CD4-positive, alpha-beta T cell treated with Interferon alpha-2 for 1 hour (primary cell): ENCODE measurements at regions not wholly inside any gene's neighbourhood (a gene's known extent, or its start where the extent isn't known, plus 50 kb on each side); places are given as distances from the start of the nearest gene placed in this dataset.
"Not testable (repeated sequence)": the region's sequence is repeated elsewhere in the genome, so short reads cannot be mapped to it uniquely, and the experiment has no call there.

Experiments used
- DNase-seq, 2 donors: peaks; one replicate each; pipeline ENCODE4 v3.0.0-alpha.2; 2020 to 2022

GRCh38 chr2:35931115-35931514, 424.5 kb upstream of the CRIM1 start:
- no peak for DNase-seq

- no peak for DNase-seq
Measured at GRCh38 chr2:35929551-35929950, 426.0 kb upstream of the CRIM1 start.

- DNase-seq = no peak
Measured at GRCh38 chr2:35920061-35920460, 435.5 kb upstream of the CRIM1 start.

DNA sequence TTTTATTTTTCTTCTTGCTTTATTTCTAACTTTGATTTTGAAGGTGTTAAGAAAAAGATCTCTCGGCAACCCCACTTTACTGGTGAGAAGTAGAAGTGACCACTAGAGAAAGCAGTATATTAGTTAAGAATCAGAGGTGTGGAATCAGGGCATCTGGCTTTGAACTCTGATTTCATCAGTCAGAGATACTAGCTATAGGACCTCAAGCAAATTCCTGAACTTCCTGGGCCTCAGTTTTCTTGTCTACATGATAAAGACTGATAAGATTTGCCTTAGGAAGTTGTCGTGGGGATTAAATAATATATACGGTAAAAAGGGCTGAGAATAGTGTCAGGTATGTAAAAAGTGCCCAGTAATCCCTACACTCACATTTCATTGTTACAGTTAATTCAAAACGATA, 440.3 kb upstream of the CRIM1 start:
- no peak for DNase-seq

- no peak for DNase-seq
Measured at GRCh38 chr2:35891936-35892335, 463.6 kb upstream of the CRIM1 start.

- no peak for DNase-seq
Measured at GRCh38 chr2:35891528-35891927, 464.1 kb upstream of the CRIM1 start.

DNA sequence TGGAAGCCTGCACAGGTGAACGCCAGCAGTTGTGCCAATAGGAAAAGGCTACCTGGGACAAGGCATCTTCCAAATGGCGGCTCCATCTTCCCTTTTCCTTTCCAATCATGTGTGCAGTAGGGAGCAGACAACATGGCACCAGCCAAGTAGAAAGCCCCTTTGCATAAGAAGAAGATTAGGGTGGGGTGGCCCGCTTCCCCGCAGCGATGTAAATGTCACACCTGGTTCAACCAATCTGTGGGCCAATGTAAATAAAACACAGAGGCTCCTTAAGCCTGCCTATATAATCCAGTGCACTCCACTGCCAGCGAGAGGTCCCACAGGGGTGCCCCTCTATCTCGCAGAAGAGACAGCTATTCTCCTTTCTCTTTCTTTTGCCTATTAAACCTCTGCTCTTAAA, 468.4 kb upstream of the CRIM1 start:
- DNase-seq = no peak

GRCh38 chr2:35873921-35874320, 481.7 kb upstream of the CRIM1 start:
- no peak for DNase-seq

GRCh38 chr2:35871672-35872071, 483.9 kb upstream of the CRIM1 start:
- DNase-seq = no peak

GRCh38 chr2:35870713-35871112, 484.9 kb upstream of the CRIM1 start:
- no peak for DNase-seq

DNA sequence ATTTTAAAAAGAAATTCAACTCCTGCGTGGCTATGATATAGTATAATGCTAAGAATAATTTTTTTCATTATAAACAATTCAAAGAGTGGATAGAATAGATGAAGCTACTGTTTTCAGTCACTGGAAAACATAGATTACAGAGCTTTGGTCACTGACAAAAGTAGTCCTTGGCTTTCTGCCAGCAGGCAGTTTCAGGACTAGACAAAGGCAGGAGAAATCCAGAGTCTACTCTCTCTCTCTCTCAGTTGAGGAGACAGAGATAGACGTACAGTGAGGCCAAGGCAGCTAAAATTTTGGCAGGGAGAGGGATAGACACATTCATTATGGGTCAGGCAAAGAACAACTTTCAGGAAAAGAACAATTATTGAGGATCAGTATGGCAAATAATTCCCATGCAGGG, 491.4 kb upstream of the CRIM1 start:
- no peak for DNase-seq

- DNase-seq = no peak
Measured at GRCh38 chr2:35858216-35858615, 497.4 kb upstream of the CRIM1 start.

GRCh38 chr2:35857498-35857897, 498.1 kb upstream of the CRIM1 start:
- DNase-seq = no peak

GRCh38 chr2:35831385-35831784, 524.2 kb upstream of the CRIM1 start:
- no peak for DNase-seq

DNA sequence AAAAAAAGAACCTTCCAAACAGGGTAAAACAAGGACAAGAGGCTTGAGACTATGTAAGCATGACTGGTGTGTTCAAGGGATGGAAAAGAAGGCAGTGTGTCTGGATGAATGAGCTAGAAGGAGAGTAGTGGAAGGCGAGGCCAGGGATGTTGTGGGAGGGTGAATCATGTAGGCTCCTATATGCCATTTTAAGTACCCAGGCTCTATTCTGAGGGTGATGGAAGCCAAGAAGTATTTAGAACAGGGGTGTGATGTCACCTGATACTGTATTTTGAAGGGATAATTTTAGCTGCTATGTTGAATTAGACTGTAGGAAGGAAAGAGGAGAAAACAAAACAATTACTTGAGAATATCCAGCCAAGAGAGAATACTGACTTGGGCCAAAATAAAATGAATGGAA, 524.7 kb upstream of the CRIM1 start:
- no peak for DNase-seq

DNA sequence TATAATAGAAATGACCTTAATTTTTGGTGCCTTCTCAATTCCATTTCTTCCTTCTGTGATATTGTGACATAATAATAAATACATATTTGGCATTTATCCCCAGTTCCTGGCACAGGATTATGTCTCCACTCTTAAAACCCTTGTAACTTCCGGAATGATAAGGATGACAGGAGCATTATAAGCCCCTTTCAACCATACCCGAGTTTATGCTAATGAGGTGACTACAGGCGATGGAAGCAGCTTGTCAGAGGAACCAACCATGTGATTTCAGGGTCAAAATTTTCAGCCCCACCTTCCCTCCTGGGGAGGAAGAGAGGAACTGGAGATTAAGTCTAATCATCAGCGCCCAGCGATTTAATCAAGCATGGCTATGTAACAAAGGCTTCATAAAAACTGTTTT, 528.5 kb upstream of the CRIM1 start:
- no peak for DNase-seq

- DNase-seq = no peak
Measured at GRCh38 chr2:35822716-35823115, 532.9 kb upstream of the CRIM1 start.

DNA sequence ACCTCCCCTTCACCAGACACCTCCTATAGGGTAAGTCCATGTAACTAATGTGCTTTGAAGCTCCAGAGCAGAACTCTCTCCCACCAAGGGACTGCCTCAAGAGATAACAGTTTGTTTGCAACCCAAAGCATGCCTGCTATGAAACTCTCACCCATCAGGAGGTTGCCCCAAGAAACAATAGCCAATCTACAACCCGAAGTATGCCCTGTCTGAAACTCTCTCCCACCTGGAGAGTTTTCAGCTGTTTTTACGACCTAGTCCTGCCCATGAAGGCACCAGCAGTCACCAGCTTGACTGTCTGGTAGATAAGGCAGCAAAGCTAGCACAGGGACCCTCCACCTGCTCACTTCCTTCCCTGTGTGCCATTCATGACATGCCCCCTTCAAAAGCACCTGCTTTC, 533.9 kb upstream of the CRIM1 start:
- DNase-seq = no peak

DNA sequence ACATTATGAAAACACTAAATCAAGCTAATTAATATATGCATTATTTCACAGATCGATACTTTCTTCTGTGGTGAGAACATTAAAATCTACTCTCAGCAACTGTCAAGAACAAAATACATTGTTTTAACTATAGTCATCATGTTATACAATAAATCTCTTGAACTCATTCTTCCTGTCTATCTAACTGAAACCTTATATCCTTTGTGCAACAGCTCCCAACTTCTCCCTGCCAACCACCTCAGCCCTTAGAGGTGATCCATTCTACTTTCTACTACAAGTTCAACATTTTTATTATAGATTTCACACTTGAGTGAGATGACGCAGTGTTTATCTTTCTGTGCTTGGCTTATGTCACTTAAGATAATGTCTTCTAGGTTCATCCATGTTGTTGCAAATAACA, 535.2 kb upstream of the CRIM1 start:
- DNase-seq = no peak

- no peak for DNase-seq
Measured at GRCh38 chr2:35819033-35819432, 536.5 kb upstream of the CRIM1 start.

DNA sequence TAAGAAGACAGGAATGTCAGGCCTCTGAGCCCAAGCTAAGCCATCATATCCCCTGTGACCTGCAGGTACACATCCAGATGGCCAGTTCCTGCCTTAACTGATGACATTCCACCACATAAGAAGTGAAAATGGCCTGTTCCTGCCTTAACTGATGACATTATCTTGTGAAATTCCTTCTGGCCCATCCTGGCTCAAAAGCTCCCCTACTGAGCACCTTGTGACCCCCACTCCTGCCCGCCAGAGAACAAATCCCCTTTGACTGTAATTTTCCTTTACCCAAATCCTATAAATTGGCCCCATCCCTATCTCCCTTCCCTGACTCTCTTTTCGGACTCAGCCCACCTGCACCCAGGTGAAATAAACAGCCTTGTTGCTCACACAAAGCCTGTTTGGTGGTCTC, 537.2 kb upstream of the CRIM1 start:
- DNase-seq = not testable (repeated sequence)

- DNase-seq = not testable (repeated sequence)
Measured at GRCh38 chr2:35814597-35814996, 541.0 kb upstream of the CRIM1 start.

- DNase-seq = no peak
Measured at GRCh38 chr2:35803126-35803525, 552.5 kb upstream of the CRIM1 start.

- DNase-seq = no peak
Measured at GRCh38 chr2:35794796-35795450, 560.7 kb upstream of the CRIM1 start.

DNA sequence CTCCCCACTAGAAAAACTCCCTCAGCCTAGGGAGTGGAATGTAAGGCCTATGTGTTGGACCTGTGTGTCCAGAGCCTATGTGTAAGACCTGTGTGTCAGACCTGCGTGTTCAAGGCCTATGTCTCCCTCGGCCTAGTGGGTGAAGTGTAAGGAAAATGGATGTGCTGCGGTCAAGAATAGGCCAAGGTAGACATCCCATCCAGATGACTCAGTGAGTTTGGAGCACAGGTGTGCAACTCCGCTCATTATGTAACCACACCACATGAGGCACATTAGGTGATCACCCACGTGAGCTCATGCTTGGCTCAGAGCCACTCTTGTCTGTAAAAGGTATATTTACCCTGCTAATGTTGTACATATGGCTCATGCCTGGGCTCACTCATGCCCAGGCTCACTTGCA, 565.3 kb upstream of the CRIM1 start:
- no peak for DNase-seq

DNA sequence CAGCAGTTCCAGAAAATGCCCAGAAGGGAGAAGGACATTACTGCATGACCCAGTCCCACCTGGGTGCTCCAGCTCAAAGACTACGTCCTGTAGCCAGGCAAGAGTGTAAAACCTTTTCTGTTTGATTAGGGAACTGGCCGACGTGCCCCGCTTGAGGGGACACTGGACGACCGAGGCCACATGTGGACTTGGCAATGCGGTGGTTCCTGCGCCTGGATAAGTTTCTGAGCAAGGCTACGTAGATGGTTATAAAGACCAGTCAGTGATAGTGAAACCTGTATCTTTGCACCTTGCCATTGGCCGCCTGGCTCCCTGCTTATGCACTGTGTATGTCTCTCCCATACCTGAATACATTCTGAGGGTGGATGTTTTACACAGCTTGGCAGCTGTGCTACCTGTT, 567.0 kb upstream of the CRIM1 start:
- DNase-seq = no peak
